BJ (cell line): ENCODE measurements at regions not wholly inside any gene's neighbourhood (a gene's known extent, or its start where the extent isn't known, plus 50 kb on each side); places are given as distances from the start of the nearest gene placed in this dataset.

ENCODE experiments used
- CTCF ChIA-PET: fragments of 350-600 bp; formaldehyde crosslinking; extraction: SDS; loops from one replicate; lab custom pipeline; 2021; ENCODE audit warnings: antibody characterized with exemption, inconsistent platforms; lab: Yijun Ruan, JAX
- POLR2A ChIA-PET: fragments of 300-600 bp; sonication (Branson Sonifier 250); formaldehyde crosslinking; extraction: SDS; loops from one replicate; lab custom pipeline; 2021; ENCODE audit warnings: antibody characterized with exemption; lab: Charles Lee
- DNase-seq: peaks from one replicate; pipeline ENCODE4 v3.0.0-alpha.2; 2011; ENCODE audit warnings: low read depth
- H3K27me3 ChIP-seq: 2 replicates; pipeline ENCODE4 v1.6.0; 2011; ENCODE audit warnings: low read length; ENCODE audit not compliant: control insufficient read depth, insufficient read depth
- H3K36me3 ChIP-seq: 2 replicates; pipeline ENCODE4 v1.5.1; 2011; ENCODE audit warnings: low read length; ENCODE audit not compliant: control insufficient read depth, insufficient read depth
- H3K4me3 ChIP-seq: 2 replicates; pipeline ENCODE4 v1.5.1; 2011; ENCODE audit warnings: low read depth, mild to moderate bottlenecking, control low read depth, low read length
- CTCF ChIP-seq: IDR thresholded peaks from 2 replicates; pipeline ENCODE4 v1.5.1; 2011; ENCODE audit warnings: low read depth, mild to moderate bottlenecking, control low read depth, inconsistent platforms, low read length, moderate library complexity; ENCODE audit not compliant: insufficient read depth

- DNase-seq: no peak
- ChIA-PET POLR2A (no interaction called here), CTCF (no interaction called here)
- no peaks in the 10 kb centered on the region for H3K36me3 ChIP-seq
- TF ChIP-seq CTCF: no peak
- H3K27me3 ChIP-seq: no peaks in the 10 kb centered on the region
- no peak overlapping the region for H3K4me3 ChIP-seq
These were observed 106.7 kb upstream of the IER5L start for GRCh38 chr9:129284607-129285291.

GRCh38 chr9:129283705-129284606 is 105.9 kb upstream of the IER5L start:
- CTCF ChIA-PET: no interaction called here
- DNase-seq: no peak
- Histone ChIP-seq H3K4me3 (no peak overlapping the region), H3K36me3 (no peaks in the 10 kb centered on the region), H3K27me3 (no peaks in the 10 kb centered on the region)
- POLR2A ChIA-PET: no interaction called here
- no peak for TF ChIP-seq CTCF

GRCh38 chr9:129283291-129283691 is 105.2 kb upstream of the IER5L start:
- CTCF ChIA-PET: no interaction called here
- Histone ChIP-seq H3K36me3 (no peaks in the 10 kb centered on the region), H3K27me3 (no peaks in the 10 kb centered on the region), H3K4me3 (no peak overlapping the region)
- no peak for DNase-seq
- POLR2A ChIA-PET: no interaction called here
- TF ChIP-seq CTCF: no peak

- Histone ChIP-seq H3K36me3 (no peaks in the 10 kb centered on the region), H3K27me3 (no peaks in the 10 kb centered on the region), H3K4me3 (no peak overlapping the region)
- no peak for TF ChIP-seq CTCF
- DNase-seq: no peak
- POLR2A ChIA-PET: no interaction called here
- CTCF ChIA-PET: interaction anchor here (1.0 kb wide), 1 partner anchor 9 kb away, joined by 3 read pairs; no protein-coding TSS in a partner anchor
These were observed 104.7 kb upstream of the IER5L start for GRCh38 chr9:129282731-129283211.

- ChIA-PET CTCF (interaction anchor here (1.0 kb wide), 1 partner anchor 9 kb away, joined by 3 read pairs; no protein-coding TSS in a partner anchor), POLR2A (no interaction called here)
- Histone ChIP-seq H3K36me3 (no peaks in the 10 kb centered on the region), H3K4me3 (no peak overlapping the region), H3K27me3 (no peaks in the 10 kb centered on the region)
- no peak for TF ChIP-seq CTCF
- DNase-seq: no peak
These were observed 104.2 kb upstream of the IER5L start for GRCh38 chr9:129282272-129282671.
